ENCODE measurements at regions not wholly inside any gene's neighbourhood (a gene's known extent, or its start where the extent isn't known, plus 50 kb on each side); places are given as distances from the start of the nearest gene placed in this dataset.
A peak's percentile ranks its signal among the peaks of the same experiment; 100 is the strongest.

- H3K9me3 ChIP-seq: no peaks in the 10 kb centered on the region
- no peaks in the 10 kb centered on the region for H3K27me3 ChIP-seq
- TF ChIP-seq CTCF (IDR thresholded peaks at IDR 0.05) (no peak), POLR2A (IDR thresholded peaks at IDR 0.05) (no peak)
- H3K36me3 ChIP-seq: no peaks in the 10 kb centered on the region
- no peak overlapping the region for H3K4me3 ChIP-seq
- DNase-seq: no peak
- no peaks in the 10 kb centered on the region for H3K4me1 ChIP-seq
- no peak overlapping the region for H3K27ac ChIP-seq
These were observed 809.0 kb upstream of the SLITRK5 start for GRCh38 chr13:86862137-86862536.

GRCh38 chr13:86864376-86864775 lies 806.8 kb upstream of the SLITRK5 start:
- no peaks in the 10 kb centered on the region for H3K4me1 ChIP-seq
- H3K4me3 ChIP-seq: no peak overlapping the region
- no peaks in the 10 kb centered on the region for H3K27me3 ChIP-seq
- DNase-seq: no peak
- H3K27ac ChIP-seq: no peak overlapping the region
- H3K9me3 ChIP-seq: no peaks in the 10 kb centered on the region
- TF ChIP-seq CTCF (IDR thresholded peaks at IDR 0.05) (no peak), POLR2A (IDR thresholded peaks at IDR 0.05) (no peak)
- H3K36me3 ChIP-seq: no peaks in the 10 kb centered on the region

DNA sequence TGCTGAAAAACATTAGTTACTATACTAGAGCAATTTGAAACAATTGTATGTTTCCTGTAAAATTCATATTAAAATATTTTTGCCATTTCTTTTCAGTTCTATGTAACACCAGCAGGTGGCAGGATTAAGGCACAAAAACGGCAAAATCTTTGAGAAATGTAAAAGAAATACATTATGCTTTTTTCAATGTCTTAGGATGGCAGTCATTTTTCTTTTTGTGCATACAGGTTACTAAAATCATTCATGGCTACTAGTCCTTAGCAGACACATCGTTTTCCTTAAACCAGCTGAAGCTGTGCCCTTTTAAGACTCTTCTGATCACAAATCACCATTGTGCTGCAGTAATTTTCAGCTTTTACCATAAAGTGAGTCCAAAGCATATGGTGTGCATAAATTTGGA lies 800.7 kb upstream of the SLITRK5 start:
- Histone ChIP-seq H3K27ac (no peak overlapping the region), H3K36me3 (no peaks in the 10 kb centered on the region), H3K27me3 (no peaks in the 10 kb centered on the region), H3K4me1 (no peaks in the 10 kb centered on the region), H3K4me3 (no peak overlapping the region), H3K9me3 (no peaks in the 10 kb centered on the region)
- no peak for TF ChIP-seq POLR2A (IDR thresholded peaks at IDR 0.05)
- peak in 4 of 6 experiments; percentile 44 to 73 (median 56) for TF ChIP-seq CTCF (IDR thresholded peaks at IDR 0.05)
- no peak for DNase-seq

GRCh38 chr13:86877441-86877840 lies 793.7 kb upstream of the SLITRK5 start:
- Histone ChIP-seq H3K27me3 (no peaks in the 10 kb centered on the region), H3K36me3 (no peaks in the 10 kb centered on the region), H3K4me1 (no peaks in the 10 kb centered on the region), H3K27ac (no peak overlapping the region), H3K9me3 (no peaks in the 10 kb centered on the region), H3K4me3 (no peak overlapping the region)
- TF ChIP-seq CTCF (IDR thresholded peaks at IDR 0.05): no peak
- no peak for TF ChIP-seq POLR2A (IDR thresholded peaks at IDR 0.05)
- DNase-seq: no peak

DNA sequence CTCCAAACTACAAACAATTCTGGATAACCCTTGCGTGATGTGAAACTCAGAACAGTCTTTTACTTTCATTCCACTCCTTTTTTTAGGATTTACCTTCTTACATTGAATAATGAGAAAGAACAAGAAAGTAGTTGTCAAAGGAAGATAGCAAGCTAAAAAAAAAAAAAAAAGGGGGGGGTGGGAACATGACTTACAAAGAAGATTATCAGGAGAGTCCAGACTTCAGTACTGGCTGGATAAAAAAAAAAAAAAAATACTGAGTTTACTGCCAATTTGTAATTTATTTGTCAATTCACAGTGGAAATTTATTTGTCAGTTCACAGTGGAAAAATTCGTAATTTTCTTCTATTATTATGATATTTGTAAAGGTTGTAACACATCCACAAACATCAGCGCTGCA lies 792.4 kb upstream of the SLITRK5 start:
- H3K9me3 ChIP-seq: no peaks in the 10 kb centered on the region
- H3K4me3 ChIP-seq: no peak overlapping the region
- DNase-seq: no peak
- no peaks in the 10 kb centered on the region for H3K4me1 ChIP-seq
- H3K27me3 ChIP-seq: no peaks in the 10 kb centered on the region
- TF ChIP-seq POLR2A (IDR thresholded peaks at IDR 0.05) (no peak), CTCF (IDR thresholded peaks at IDR 0.05) (no peak)
- H3K27ac ChIP-seq: no peak overlapping the region
- no peaks in the 10 kb centered on the region for H3K36me3 ChIP-seq

DNA sequence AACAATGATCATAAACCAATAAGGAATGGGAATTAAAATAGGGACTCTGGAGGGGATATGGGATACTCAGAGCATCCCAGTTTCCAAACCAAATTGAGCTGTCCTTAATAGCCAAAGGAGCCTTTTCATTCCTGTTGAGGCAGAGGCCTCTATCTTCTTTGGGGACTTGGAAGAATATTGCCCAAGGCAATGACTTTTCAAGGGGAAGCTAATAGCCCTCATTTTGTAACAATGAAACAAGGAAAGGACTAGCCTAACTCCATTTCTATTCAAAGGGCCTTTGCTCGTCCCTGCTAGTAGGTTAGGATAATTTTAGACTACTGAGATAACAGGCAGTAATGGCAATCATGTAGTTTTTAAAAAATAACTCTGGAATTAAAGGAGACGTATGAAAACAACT lies 789.8 kb upstream of the SLITRK5 start:
- Histone ChIP-seq H3K36me3 (no peaks in the 10 kb centered on the region), H3K4me3 (no peak overlapping the region), H3K27ac (no peak overlapping the region), H3K4me1 (no peaks in the 10 kb centered on the region), H3K9me3 (no peaks in the 10 kb centered on the region), H3K27me3 (no peaks in the 10 kb centered on the region)
- DNase-seq: no peak
- TF ChIP-seq CTCF (IDR thresholded peaks at IDR 0.05): no peak
- TF ChIP-seq POLR2A (IDR thresholded peaks at IDR 0.05): no peak
